Keratinocyte (primary cell): ENCODE measurements at regions not wholly inside any gene's neighbourhood (a gene's known extent, or its start where the extent isn't known, plus 50 kb on each side); places are given as distances from the start of the nearest gene placed in this dataset.

Experiments used
- DNase-seq: peaks from one replicate; pipeline ENCODE4 v3.0.0-alpha.2; 2011; ENCODE audit warnings: low read depth, missing footprints, low spot score
- FAIRE-seq: peaks from 2 replicates; lab custom pipeline; 2011; peaks lifted over from hg19 to GRCh38; lab: Jason Lieb, UNC
- H2AFZ ChIP-seq: 2 replicates; pipeline ENCODE4 v1.6.0; 2012; ENCODE audit warnings: low read length, control low read depth, inconsistent platforms; ENCODE audit not compliant: control insufficient read depth
- H3K27ac ChIP-seq: 2 replicates; pipeline ENCODE4 v1.5.1; 2011; ENCODE audit warnings: low read length; ENCODE audit not compliant: control insufficient read depth, insufficient read depth
- H3K27me3 ChIP-seq: 3 replicates; pipeline ENCODE4 v1.6.0; 2011; ENCODE audit warnings: low read length; ENCODE audit not compliant: control insufficient read depth, insufficient read depth; ENCODE audit errors: extremely low read depth
- H3K36me3 ChIP-seq, 2 experiments: 2 replicates in 1 of 2; 3 replicates in 1 of 2; pipeline ENCODE4 v1.5.1; 2011; ENCODE audit warnings: low read length in 2 of 2, mild to moderate bottlenecking in 1 of 2; ENCODE audit not compliant: control insufficient read depth in 2 of 2, insufficient read depth in 2 of 2; ENCODE audit errors: extremely low read depth in 1 of 2
- H3K4me1 ChIP-seq: 3 replicates; pipeline ENCODE4 v1.5.1; 2011; ENCODE audit warnings: low read length; ENCODE audit not compliant: control insufficient read depth, insufficient read depth; ENCODE audit errors: extremely low read depth
- H3K4me2 ChIP-seq: 3 replicates; pipeline ENCODE4 v1.6.0; 2011; ENCODE audit warnings: low read depth, low read length; ENCODE audit not compliant: control insufficient read depth, insufficient read depth; ENCODE audit errors: extremely low read depth
- H3K4me3 ChIP-seq, 3 experiments: fragments of 200-600 bp in 1 of 3; sonication (generic) in 1 of 3; 2 replicates in 2 of 3; 3 replicates in 1 of 3; pipeline ENCODE4 v1.5.1; 2011 to 2016; ENCODE audit warnings: low read length in 3 of 3, mild to moderate bottlenecking in 3 of 3, control low read depth in 2 of 3, inconsistent platforms in 1 of 3, low read depth in 1 of 3, mixed read lengths in 1 of 3, mixed run types in 1 of 3, moderate library complexity in 1 of 3; ENCODE audit not compliant: control insufficient read depth in 2 of 3, insufficient read depth in 2 of 3; ENCODE audit errors: extremely low read depth in 1 of 3
- H3K79me2 ChIP-seq: 2 replicates; pipeline ENCODE4 v1.6.0; 2012; ENCODE audit warnings: low read length; ENCODE audit not compliant: control insufficient read depth, insufficient read depth
- H3K9ac ChIP-seq: 3 replicates; pipeline ENCODE4 v1.6.0; 2011; ENCODE audit warnings: low read length; ENCODE audit not compliant: control insufficient read depth, insufficient read depth; ENCODE audit errors: extremely low read depth
- H3K9me1 ChIP-seq: 3 replicates; pipeline ENCODE4 v1.6.0; 2011; ENCODE audit warnings: low read length; ENCODE audit not compliant: control insufficient read depth, insufficient read depth; ENCODE audit errors: extremely low read depth
- H3K9me3 ChIP-seq: 2 replicates; pipeline ENCODE4 v1.5.1; 2012; ENCODE audit warnings: low read depth, low read length; ENCODE audit not compliant: control insufficient read depth
- H4K20me1 ChIP-seq: 3 replicates; pipeline ENCODE4 v1.6.0; 2011; ENCODE audit warnings: low read length; ENCODE audit not compliant: control insufficient read depth, insufficient read depth; ENCODE audit errors: extremely low read depth
- CTCF ChIP-seq, 3 experiments: IDR thresholded peaks in 1 of 3; conservative IDR thresholded peaks in 1 of 3; optimal IDR thresholded peaks in 1 of 3; 2 replicates in 2 of 3; 3 replicates in 1 of 3; pipeline versions ENCODE3 to v1.5.1; 2011; ENCODE audit warnings: low read length in 3 of 3, mild to moderate bottlenecking in 3 of 3, moderate library complexity in 2 of 3, control low read depth in 1 of 3, inconsistent platforms in 1 of 3; ENCODE audit not compliant: insufficient read depth in 2 of 3; ENCODE audit errors: extremely low read depth in 1 of 3
- EZH2 ChIP-seq: IDR thresholded peaks from one replicate; pipeline ENCODE4 v1.6.1; 2012; ENCODE audit warnings: inconsistent platforms, mild to moderate bottlenecking, low read length, moderate library complexity
- dilution Hi-C: fragments of 300-500 bp; cut with MboI; formaldehyde crosslinking; loops from one replicate; pipeline ENCODE4 v1.7.0; 2020; ENCODE audit warnings: low sequenced_read_pairs; ENCODE audit not compliant: extremely low pct_ligation_motif_present

- H4K20me1 ChIP-seq = no peaks in the 10 kb centered on the region
- no peak for FAIRE-seq
- no peak overlapping the region for H3K27ac ChIP-seq
- no peaks in the 10 kb centered on the region for H3K4me1 ChIP-seq
- no peak overlapping the region for H3K4me2 ChIP-seq
- DNase-seq = no peak
- no peaks in the 10 kb centered on the region for H3K27me3 ChIP-seq
- no peak overlapping the region for H2AFZ ChIP-seq
- H3K36me3 ChIP-seq = no peaks in the 10 kb centered on the region
- no peaks in the 10 kb centered on the region for H3K79me2 ChIP-seq
- no peak overlapping the region for H3K9ac ChIP-seq
- H3K9me1 ChIP-seq = no peaks in the 10 kb centered on the region
- no peak for TF ChIP-seq EZH2
- no peak for TF ChIP-seq CTCF (optimal IDR thresholded peaks at IDR 0.05 in 1 of 3, IDR thresholded peaks at IDR 0.05 in 1 of 3, conservative IDR thresholded peaks at IDR 0.05 in 1 of 3; ENCODE audit: extremely low read depth in 1 of 3, insufficient read depth in 2 of 3, low read length in 3 of 3)
- H3K9me3 ChIP-seq = no peaks in the 10 kb centered on the region
- no peak overlapping the region for H3K4me3 ChIP-seq
- dilution Hi-C loops = no loop called here
These were observed 596.3 kb downstream of the TAFA4 start for GRCh38 chr3:68336042-68336441.

- H3K27ac ChIP-seq = no peak overlapping the region
- H3K9me3 ChIP-seq = no peaks in the 10 kb centered on the region
- no peaks in the 10 kb centered on the region for H3K36me3 ChIP-seq
- H3K4me1 ChIP-seq = no peaks in the 10 kb centered on the region
- H4K20me1 ChIP-seq = no peaks in the 10 kb centered on the region
- no peak overlapping the region for H2AFZ ChIP-seq
- H3K4me2 ChIP-seq = no peak overlapping the region
- FAIRE-seq (no peak), DNase-seq (no peak)
- no peak overlapping the region for H3K4me3 ChIP-seq
- H3K27me3 ChIP-seq = no peaks in the 10 kb centered on the region
- TF ChIP-seq CTCF (optimal IDR thresholded peaks at IDR 0.05 in 1 of 3, IDR thresholded peaks at IDR 0.05 in 1 of 3, conservative IDR thresholded peaks at IDR 0.05 in 1 of 3; ENCODE audit: extremely low read depth in 1 of 3, insufficient read depth in 2 of 3, low read length in 3 of 3) = no peak
- no peak for TF ChIP-seq EZH2
- no peak overlapping the region for H3K9ac ChIP-seq
- no peaks in the 10 kb centered on the region for H3K9me1 ChIP-seq
- H3K79me2 ChIP-seq = no peaks in the 10 kb centered on the region
- dilution Hi-C loops = no loop called here
These were observed 597.9 kb downstream of the TAFA4 start for GRCh38 chr3:68334367-68334986.
